GM12878 (cell line): ENCODE measurements at regions not wholly inside any gene's neighbourhood (a gene's known extent, or its start where the extent isn't known, plus 50 kb on each side); places are given as distances from the start of the nearest gene placed in this dataset.

Source experiments
- ATAC-seq: fragments of 200-7000 bp; cut with Tn5 transposase; 3 replicates; pipeline ENCODE4 v1.9.1; 2020; ENCODE audit warnings: mild to moderate bottlenecking, moderate library complexity
- BruUV-seq: library from RNA; stranded (reverse); fragments of 400-500 nt; replicated peaks from 2 replicates; lab custom pipeline; 2021; lab: Mats Ljungman, UMichigan
- CTCF ChIA-PET: fragments of 300-600 bp; sonication (Branson Sonifier 250); formaldehyde crosslinking; extraction: SDS; loops from one replicate; lab custom pipeline; 2021; ENCODE audit warnings: inconsistent platforms; lab: Yijun Ruan, JAX
- POLR2A ChIA-PET: fragments of 350-600 bp; formaldehyde crosslinking; extraction: SDS; loops from one replicate; lab custom pipeline; 2021; ENCODE audit warnings: inconsistent platforms; lab: Charles Lee
- RAD21 ChIA-PET: fragments of 300-600 bp; sonication (Branson Sonifier 250); formaldehyde crosslinking; loops from one replicate; lab custom pipeline; 2023; ENCODE audit warnings: antibody characterized with exemption; ENCODE audit not compliant: unreplicated experiment; lab: Charles Lee
- SMC1A ChIA-PET: fragments of 300-600 bp; sonication (Branson Sonifier 250); formaldehyde crosslinking; loops from one replicate; lab custom pipeline; 2023; ENCODE audit not compliant: unreplicated experiment, uncharacterized antibody; lab: Charles Lee
- DNase-seq: peaks from one replicate; pipeline ENCODE4 v3.0.0-alpha.2; 2011; ENCODE audit warnings: low read depth, low spot score
- FAIRE-seq: peaks from 3 replicates; lab custom pipeline; 2011; peaks lifted over from hg19 to GRCh38; lab: Jason Lieb, UNC
- H2AFZ ChIP-seq: 2 replicates; pipeline ENCODE4 v1.6.0; 2011; ENCODE audit warnings: low read depth, low read length, control low read depth; ENCODE audit not compliant: control insufficient read depth
- H3K27ac ChIP-seq: 2 replicates; pipeline ENCODE4 v1.5.1; 2011; ENCODE audit warnings: control low read depth; ENCODE audit not compliant: control insufficient read depth, insufficient read depth
- H3K27me3 ChIP-seq, 2 experiments: replicated peaks in 1 of 2; 2 replicates each; pipeline versions ENCODE4 v1.6.0 to v1.6.1; 2011; ENCODE audit warnings: low read length in 1 of 2; ENCODE audit not compliant: control insufficient read depth in 2 of 2, insufficient read depth in 2 of 2
- H3K36me3 ChIP-seq, 2 experiments: 2 replicates each; pipeline ENCODE4 v1.5.1; 2011; ENCODE audit warnings: low read length in 1 of 2; ENCODE audit not compliant: control insufficient read depth in 2 of 2, insufficient read depth in 2 of 2
- H3K4me1 ChIP-seq: 2 replicates; pipeline ENCODE4 v1.6.1; 2011; ENCODE audit warnings: mild to moderate bottlenecking, low read length, moderate library complexity, mixed read lengths; ENCODE audit not compliant: control insufficient read depth, insufficient read depth
- H3K4me2 ChIP-seq: 2 replicates; pipeline ENCODE4 v1.6.0; 2011; ENCODE audit warnings: control low read depth; ENCODE audit not compliant: control insufficient read depth, insufficient read depth
- H3K4me3 ChIP-seq: fragments of 200-600 bp; sonication (generic); 2 replicates; pipeline ENCODE4 v1.5.1; 2016
- H3K79me2 ChIP-seq: 2 replicates; pipeline ENCODE4 v1.6.0; 2011; ENCODE audit warnings: low read length; ENCODE audit not compliant: control insufficient read depth, insufficient read depth
- H3K9ac ChIP-seq: 2 replicates; pipeline ENCODE4 v1.8.0; 2011; ENCODE audit warnings: low read length, control low read depth, mixed read lengths; ENCODE audit not compliant: control insufficient read depth, insufficient read depth
- H3K9me3 ChIP-seq: replicated peaks from 3 replicates; pipeline ENCODE4 v1.5.1; 2011; ENCODE audit warnings: mild to moderate bottlenecking, low read length; ENCODE audit not compliant: control insufficient read depth, insufficient read depth
- H4K20me1 ChIP-seq: 2 replicates; pipeline ENCODE4 v1.6.0; 2011; ENCODE audit not compliant: control insufficient read depth, insufficient read depth
- BCL11A ChIP-seq: IDR thresholded peaks from 2 replicates; pipeline ENCODE4 v1.6.1; 2011; ENCODE audit warnings: low read depth, low read length
- NRF1 ChIP-seq: conservative IDR thresholded peaks from 2 replicates; pipeline ENCODE4 v1.6.1; 2011; ENCODE audit warnings: mild to moderate bottlenecking, low read depth, low read length, improper control_type of control experiment
- POU2F2 ChIP-seq: IDR thresholded peaks from 3 replicates; pipeline ENCODE4 v1.6.1; 2011; ENCODE audit warnings: low read depth, mild to moderate bottlenecking, low read length, borderline replicate concordance
- RAD51 ChIP-seq: fragments of 450-650 bp; IDR thresholded peaks from 2 replicates; pipeline ENCODE4 v1.6.1; 2016; ENCODE audit warnings: moderate library complexity, mild to moderate bottlenecking, inconsistent platforms
- SMARCA5 ChIP-seq: fragments of 450-650 bp; IDR thresholded peaks from 2 replicates; pipeline ENCODE4 v1.6.1; 2017; ENCODE audit warnings: mild to moderate bottlenecking
- SUZ12 ChIP-seq: fragments of 200-600 bp; sonication (generic); IDR thresholded peaks from one replicate; pipeline ENCODE4 v1.6.1; 2018; ENCODE audit warnings: antibody characterized with exemption, mild to moderate bottlenecking; ENCODE audit not compliant: unreplicated experiment
- WRNIP1 ChIP-seq: IDR thresholded peaks from 2 replicates; pipeline ENCODE4 v1.6.1; 2011; ENCODE audit warnings: low read depth, low read length, improper control_type of control experiment, borderline replicate concordance
- ZBED1 ChIP-seq: IDR thresholded peaks from 2 replicates; pipeline ENCODE4 v1.6.1; 2016; ENCODE audit warnings: borderline replicate concordance
- ZNF274 ChIP-seq: IDR thresholded peaks from one replicate; pipeline ENCODE4 v1.8.0; 2011; ENCODE audit not compliant: insufficient read length, insufficient read depth
- WGBS: methylation state at CpG from one replicate; pipeline ENCODE4 v1.1.6; 2016; ENCODE audit warnings: low lambda C conversion rate; ENCODE audit not compliant: insufficient replicate concordance, insufficient coverage; ENCODE audit errors: missing lambda C conversion rate; 5-methylcytosine and 5-hydroxymethylcytosine counted together
- in situ Hi-C: fragments of 300-500 bp; cut with MboI; formaldehyde crosslinking; loops from 9 replicates; pipeline ENCODE4 v1.14.3; 2018; ENCODE audit warnings: mixed read lengths
- intact Hi-C: fragments of 100-400 bp; cut with micrococcal nuclease; formaldehyde crosslinking; loops from one replicate; pipeline ENCODE4 v1.14.2; 2022; ENCODE audit not compliant: unreplicated experiment
- TF ChIP-seq, protein P1 (sequence below): IDR thresholded peaks from 2 replicates; pipeline ENCODE4 v1.6.1; 2012; ENCODE audit warnings: low read depth, low read length, improper control_type of control experiment

DNA sequence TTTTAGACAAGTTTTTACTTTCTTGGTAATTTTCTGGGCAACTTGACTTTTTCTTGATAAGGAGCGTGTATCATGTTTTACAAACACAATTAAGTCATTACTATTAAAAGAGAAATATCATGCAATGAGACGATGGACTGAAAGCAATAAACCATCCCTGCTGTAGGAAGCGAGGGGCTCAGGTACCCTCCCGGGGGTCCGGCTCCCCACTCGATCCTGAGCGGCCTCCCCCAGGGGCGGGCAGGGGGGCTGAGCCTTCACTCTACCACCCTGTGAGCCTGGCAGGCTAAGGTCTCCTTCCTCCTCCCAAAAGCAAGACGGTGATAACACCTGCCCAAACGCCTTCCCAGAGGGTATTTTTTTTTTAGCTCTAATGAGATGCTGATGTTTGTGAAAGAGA is 51.8 kb upstream of the ADGRA1 start:
- no peak overlapping the region for H3K4me2 ChIP-seq
- H3K36me3 ChIP-seq: no peaks in the 10 kb centered on the region
- no peak overlapping the region for H3K27ac ChIP-seq
- in situ Hi-C loops (no loop called here), intact Hi-C loops (no loop called here)
- H2AFZ ChIP-seq: no peak overlapping the region
- no peak overlapping the region for H3K4me3 ChIP-seq
- no peaks in the 10 kb centered on the region for H3K27me3 ChIP-seq
- ChIA-PET RAD21 (no interaction called here), POLR2A (no interaction called here), CTCF (interaction anchor here (0.7 to 1.4 kb wide), 2 partner anchors 23 to 126 kb away, joined by 3 read pairs; no protein-coding TSS in a partner anchor), SMC1A (no interaction called here)
- H3K9me3 ChIP-seq: no peaks in the 10 kb centered on the region
- WGBS: 17% methylated on average over 10 of the region's 10 CpGs
- no peak overlapping the region for H3K9ac ChIP-seq
- no peaks in the 10 kb centered on the region for H3K4me1 ChIP-seq
- ATAC-seq: no peak
- no peaks in the 10 kb centered on the region for H3K79me2 ChIP-seq
- BruUV-seq: no TSS peak
- DNase-seq: no peak
- TF ChIP-seq, protein P1, sequence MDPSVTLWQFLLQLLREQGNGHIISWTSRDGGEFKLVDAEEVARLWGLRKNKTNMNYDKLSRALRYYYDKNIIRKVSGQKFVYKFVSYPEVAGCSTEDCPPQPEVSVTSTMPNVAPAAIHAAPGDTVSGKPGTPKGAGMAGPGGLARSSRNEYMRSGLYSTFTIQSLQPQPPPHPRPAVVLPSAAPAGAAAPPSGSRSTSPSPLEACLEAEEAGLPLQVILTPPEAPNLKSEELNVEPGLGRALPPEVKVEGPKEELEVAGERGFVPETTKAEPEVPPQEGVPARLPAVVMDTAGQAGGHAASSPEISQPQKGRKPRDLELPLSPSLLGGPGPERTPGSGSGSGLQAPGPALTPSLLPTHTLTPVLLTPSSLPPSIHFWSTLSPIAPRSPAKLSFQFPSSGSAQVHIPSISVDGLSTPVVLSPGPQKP: no peak
- TF ChIP-seq POU2F2: no peak
- no peak for TF ChIP-seq ZBED1
- TF ChIP-seq WRNIP1: no peak
- no peak for TF ChIP-seq SUZ12
- TF ChIP-seq ZNF274: no peak
- TF ChIP-seq SMARCA5: no peak
- no peak for TF ChIP-seq BCL11A
- no peak for TF ChIP-seq NRF1
- no peak for TF ChIP-seq RAD51
- no peak for FAIRE-seq
- H4K20me1 ChIP-seq: no peaks in the 10 kb centered on the region
